ENCODE measurements at regions not wholly inside any gene's neighbourhood (a gene's known extent, or its start where the extent isn't known, plus 50 kb on each side); places are given as distances from the start of the nearest gene placed in this dataset.

DNA sequence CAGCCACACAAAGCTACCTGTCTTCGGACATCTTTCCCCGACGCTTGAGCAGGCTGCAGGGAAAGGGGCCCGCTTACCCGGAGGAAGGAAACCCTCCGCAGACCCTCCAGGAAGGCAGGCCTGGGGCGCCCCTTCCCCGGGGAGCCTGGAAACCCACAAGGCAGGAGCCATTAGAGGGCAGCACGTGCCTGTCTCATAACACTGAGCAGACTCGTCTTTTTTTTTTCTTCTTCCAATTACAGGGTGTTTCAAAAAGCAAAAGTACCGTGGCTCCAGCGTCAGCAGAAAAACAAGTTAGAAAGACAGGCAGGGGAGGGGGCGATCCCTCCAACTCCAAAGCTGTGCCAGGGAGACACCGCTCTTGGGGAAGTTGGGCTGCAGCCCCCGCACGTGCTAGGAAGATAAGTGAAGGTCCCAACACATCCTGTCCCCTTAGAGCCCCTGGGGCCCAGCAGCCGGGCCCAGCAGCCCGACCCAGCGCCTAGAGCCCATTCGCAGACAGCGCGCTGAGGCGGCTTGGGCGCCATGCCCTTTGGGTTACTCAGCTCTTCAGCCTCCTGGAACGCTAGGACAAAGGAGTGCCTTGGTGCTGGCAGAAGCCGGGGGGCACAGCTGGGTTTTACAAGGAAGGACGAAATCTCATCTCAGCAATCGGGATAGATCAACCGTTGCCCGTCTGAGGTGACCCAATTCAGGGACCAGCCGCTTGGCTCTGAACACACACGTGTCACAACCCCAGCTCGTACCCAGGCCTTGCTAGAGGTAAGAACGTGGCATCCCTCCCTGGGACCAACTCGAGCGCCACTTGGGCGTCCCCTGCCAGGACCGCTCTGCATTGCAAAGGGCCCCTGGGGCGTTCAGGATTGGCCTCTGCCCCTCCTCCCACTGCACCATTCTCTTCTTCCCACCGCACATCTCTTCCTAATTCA is 136.3 kb downstream of the LY86 start (continued):
- TF ChIP-seq ZNF529 (tag by site-specific recombination; IDR thresholded peaks at IDR 0.05; ENCODE audit: insufficient replicate concordance), result no peak
- TF ChIP-seq ZNF157 (tag by site-specific recombination; IDR thresholded peaks at IDR 0.05), result no peak
- TF ChIP-seq ZBTB8A (tag by site-specific recombination; IDR thresholded peaks at IDR 0.05), result no peak
- no peak for TF ChIP-seq ZNF747 (tag by site-specific recombination; IDR thresholded peaks at IDR 0.05)
- peak; percentile 30; the same call in 1 of the 2 replicates for TF ChIP-seq ZNF335 (tag by site-specific recombination; conservative IDR thresholded peaks at IDR 0.05)
- no peak for TF ChIP-seq ZNF530 (tag by site-specific recombination; IDR thresholded peaks at IDR 0.05; ENCODE audit: low read depth)
- TF ChIP-seq KLF16 (tag by site-specific recombination; IDR thresholded peaks at IDR 0.05), result no peak
- no peak for TF ChIP-seq MEIS1 (CRISPR knock-in tag; IDR thresholded peaks at IDR 0.05; ENCODE audit: borderline replicate concordance)
- TF ChIP-seq ZNF548 (tag by site-specific recombination; IDR thresholded peaks at IDR 0.05), result no peak
- TF ChIP-seq, protein P1, sequence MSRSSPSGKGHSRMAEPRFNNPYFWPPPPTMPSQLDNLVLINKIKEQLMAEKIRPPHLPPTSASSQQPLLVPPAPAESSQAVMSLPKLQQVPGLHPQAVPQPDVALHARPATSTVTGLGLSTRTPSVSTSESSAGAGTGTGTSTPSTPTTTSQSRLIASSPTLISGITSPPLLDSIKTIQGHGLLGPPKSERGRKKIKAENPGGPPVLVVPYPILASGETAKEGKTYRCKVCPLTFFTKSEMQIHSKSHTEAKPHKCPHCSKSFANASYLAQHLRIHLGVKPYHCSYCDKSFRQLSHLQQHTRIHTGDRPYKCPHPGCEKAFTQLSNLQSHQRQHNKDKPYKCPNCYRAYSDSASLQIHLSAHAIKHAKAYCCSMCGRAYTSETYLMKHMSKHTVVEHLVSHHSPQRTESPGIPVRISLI (tag by site-specific recombination; IDR thresholded peaks at IDR 0.05), result peak; percentile 52; the same call in 1 of the 2 replicates
- no peak for TF ChIP-seq BCL11B (tag by site-specific recombination; IDR thresholded peaks at IDR 0.05; ENCODE audit: low read depth)
- TF ChIP-seq ZNF132 (tag by site-specific recombination; IDR thresholded peaks at IDR 0.05; ENCODE audit: borderline replicate concordance), result no peak
- TF ChIP-seq BCL11A (tag by site-specific recombination; IDR thresholded peaks at IDR 0.05; ENCODE audit: low read depth), result no peak

DNA sequence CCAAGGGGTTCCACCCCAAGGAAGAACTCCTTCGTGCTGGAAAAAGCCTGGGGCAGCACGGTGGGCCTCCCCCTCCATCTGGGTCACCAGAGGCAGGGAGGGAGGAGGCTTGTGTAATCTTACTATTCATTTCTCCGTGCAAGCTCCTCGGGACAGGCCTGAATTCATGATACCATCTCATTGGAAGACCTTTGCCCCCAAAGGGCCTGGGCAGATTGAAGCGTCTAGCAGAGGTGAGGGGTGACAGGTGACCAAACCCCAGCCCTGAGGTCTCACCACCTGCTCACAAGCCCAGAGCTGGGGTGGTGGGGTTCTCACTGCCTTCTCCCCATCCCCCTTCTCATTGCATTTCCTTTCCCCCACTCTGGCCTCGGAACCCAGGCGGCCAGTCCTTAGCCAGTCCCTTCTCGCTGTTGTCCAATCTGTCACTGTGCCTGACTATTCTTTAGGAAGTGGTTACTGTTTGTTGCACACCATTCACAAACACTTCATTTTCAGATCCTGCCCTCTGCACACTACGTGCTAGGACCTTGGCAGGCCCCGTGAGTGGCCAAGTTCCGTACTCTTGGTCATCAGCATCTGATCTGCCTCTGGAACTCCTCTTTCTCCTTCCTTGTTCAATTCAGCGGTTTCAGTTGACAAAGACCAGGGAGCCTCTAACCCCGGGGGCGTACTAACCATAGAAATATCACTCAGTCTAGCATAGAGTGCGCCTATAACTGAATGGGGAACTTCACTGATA is 137.1 kb downstream of the LY86 start:
- no peaks in the 10 kb centered on the region for H3K9me3 ChIP-seq (ENCODE audit: control insufficient read depth, insufficient read depth, low read depth, low read length)
- no peaks in the 10 kb centered on the region for H3K4me1 ChIP-seq (ENCODE audit: control insufficient read depth, insufficient read depth, low read length)
- ChIA-PET POLR2A (no interaction called here), CTCF (interaction anchor here (0.5 to 7.9 kb wide), 10 partner anchors 13 to 887 kb away, joined by 3 to 65 read pairs (median 4); no protein-coding TSS in a partner anchor)
- H3K36me3 ChIP-seq (ENCODE audit: control insufficient read depth in 2 of 2, insufficient read depth in 1 of 2, low read length in 2 of 2), result no peaks in the 10 kb centered on the region
- no peak overlapping the region for H3K4me3 ChIP-seq (ENCODE audit: low read depth, low read length)
- H3K27ac ChIP-seq (ENCODE audit: extremely low read depth, low read depth, low read length), result no peak overlapping the region
- TF ChIP-seq ZFP41 (tag by site-specific recombination; IDR thresholded peaks at IDR 0.05; ENCODE audit: borderline replicate concordance), result no peak
- TF ChIP-seq ZNF561 (tag by site-specific recombination; IDR thresholded peaks at IDR 0.05; ENCODE audit: borderline replicate concordance), result no peak
- TF ChIP-seq ZNF549 (tag by site-specific recombination; IDR thresholded peaks at IDR 0.05), result no peak
- TF ChIP-seq, protein P2, sequence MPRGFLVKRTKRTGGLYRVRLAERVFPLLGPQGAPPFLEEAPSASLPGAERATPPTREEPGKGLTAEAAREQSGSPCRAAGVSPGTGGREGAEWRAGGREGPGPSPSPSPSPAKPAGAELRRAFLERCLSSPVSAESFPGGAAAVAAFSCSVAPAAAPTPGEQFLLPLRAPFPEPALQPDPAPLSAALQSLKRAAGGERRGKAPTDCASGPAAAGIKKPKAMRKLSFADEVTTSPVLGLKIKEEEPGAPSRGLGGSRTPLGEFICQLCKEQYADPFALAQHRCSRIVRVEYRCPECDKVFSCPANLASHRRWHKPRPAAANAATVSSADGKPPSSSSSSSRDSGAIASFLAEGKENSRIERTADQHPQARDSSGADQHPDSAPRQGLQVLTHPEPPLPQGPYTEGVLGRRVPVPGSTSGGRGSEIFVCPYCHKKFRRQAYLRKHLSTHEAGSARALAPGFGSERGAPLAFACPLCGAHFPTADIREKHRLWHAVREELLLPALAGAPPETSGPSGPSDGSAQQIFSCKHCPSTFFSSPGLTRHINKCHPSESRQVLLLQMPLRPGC (tag by site-specific recombination; IDR thresholded peaks at IDR 0.05), result no peak
- TF ChIP-seq ZNF341 (tag by site-specific recombination; IDR thresholded peaks at IDR 0.05; ENCODE audit: low read depth), result no peak
- TF ChIP-seq ZNF121 (tag by site-specific recombination; IDR thresholded peaks at IDR 0.05), result no peak
- TF ChIP-seq, protein P3, sequence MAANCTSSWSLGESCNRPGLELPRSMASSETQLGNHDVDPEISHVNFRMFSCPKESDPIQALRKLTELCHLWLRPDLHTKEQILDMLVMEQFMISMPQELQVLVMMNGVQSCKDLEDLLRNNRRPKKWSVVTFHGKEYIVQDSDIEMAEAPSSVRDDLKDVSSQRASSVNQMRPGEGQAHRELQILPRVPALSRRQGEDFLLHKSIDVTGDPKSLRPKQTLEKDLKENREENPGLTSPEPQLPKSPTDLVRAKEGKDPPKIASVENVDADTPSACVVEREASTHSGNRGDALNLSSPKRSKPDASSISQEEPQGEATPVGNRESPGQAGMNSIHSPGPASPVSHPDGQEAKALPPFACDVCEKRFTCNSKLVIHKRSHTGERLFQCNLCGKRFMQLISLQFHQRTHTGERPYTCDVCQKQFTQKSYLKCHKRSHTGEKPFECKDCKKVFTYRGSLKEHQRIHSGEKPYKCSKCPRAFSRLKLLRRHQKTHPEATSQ (tag by site-specific recombination; IDR thresholded peaks at IDR 0.05), result no peak
- TF ChIP-seq, protein P4, sequence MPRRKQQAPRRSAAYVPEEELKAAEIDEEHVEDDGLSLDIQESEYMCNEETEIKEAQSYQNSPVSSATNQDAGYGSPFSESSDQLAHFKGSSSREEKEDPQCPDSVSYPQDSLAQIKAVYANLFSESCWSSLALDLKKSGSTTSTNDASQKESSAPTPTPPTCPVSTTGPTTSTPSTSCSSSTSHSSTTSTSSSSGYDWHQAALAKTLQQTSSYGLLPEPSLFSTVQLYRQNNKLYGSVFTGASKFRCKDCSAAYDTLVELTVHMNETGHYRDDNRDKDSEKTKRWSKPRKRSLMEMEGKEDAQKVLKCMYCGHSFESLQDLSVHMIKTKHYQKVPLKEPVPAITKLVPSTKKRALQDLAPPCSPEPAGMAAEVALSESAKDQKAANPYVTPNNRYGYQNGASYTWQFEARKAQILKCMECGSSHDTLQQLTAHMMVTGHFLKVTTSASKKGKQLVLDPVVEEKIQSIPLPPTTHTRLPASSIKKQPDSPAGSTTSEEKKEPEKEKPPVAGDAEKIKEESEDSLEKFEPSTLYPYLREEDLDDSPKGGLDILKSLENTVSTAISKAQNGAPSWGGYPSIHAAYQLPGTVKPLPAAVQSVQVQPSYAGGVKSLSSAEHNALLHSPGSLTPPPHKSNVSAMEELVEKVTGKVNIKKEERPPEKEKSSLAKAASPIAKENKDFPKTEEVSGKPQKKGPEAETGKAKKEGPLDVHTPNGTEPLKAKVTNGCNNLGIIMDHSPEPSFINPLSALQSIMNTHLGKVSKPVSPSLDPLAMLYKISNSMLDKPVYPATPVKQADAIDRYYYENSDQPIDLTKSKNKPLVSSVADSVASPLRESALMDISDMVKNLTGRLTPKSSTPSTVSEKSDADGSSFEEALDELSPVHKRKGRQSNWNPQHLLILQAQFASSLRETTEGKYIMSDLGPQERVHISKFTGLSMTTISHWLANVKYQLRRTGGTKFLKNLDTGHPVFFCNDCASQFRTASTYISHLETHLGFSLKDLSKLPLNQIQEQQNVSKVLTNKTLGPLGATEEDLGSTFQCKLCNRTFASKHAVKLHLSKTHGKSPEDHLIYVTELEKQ (tag by site-specific recombination; IDR thresholded peaks at IDR 0.05; ENCODE audit: borderline replicate concordance), result no peak
- TF ChIP-seq, protein P5, sequence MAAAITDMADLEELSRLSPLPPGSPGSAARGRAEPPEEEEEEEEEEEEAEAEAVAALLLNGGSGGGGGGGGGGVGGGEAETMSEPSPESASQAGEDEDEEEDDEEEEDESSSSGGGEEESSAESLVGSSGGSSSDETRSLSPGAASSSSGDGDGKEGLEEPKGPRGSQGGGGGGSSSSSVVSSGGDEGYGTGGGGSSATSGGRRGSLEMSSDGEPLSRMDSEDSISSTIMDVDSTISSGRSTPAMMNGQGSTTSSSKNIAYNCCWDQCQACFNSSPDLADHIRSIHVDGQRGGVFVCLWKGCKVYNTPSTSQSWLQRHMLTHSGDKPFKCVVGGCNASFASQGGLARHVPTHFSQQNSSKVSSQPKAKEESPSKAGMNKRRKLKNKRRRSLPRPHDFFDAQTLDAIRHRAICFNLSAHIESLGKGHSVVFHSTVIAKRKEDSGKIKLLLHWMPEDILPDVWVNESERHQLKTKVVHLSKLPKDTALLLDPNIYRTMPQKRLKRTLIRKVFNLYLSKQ (tag by site-specific recombination; IDR thresholded peaks at IDR 0.05; ENCODE audit: borderline replicate concordance), result no peak
- no peak for TF ChIP-seq SP7 (tag by site-specific recombination; IDR thresholded peaks at IDR 0.05)
- no peak for TF ChIP-seq ZFP37 (tag by site-specific recombination; IDR thresholded peaks at IDR 0.05)
- no peak for TF ChIP-seq ZSCAN23 (tag by site-specific recombination; IDR thresholded peaks at IDR 0.05)

Measured in HEK293 (cell line).